PC-3 (cell line): ENCODE measurements at regions not wholly inside any gene's neighbourhood (a gene's known extent, or its start where the extent isn't known, plus 50 kb on each side); places are given as distances from the start of the nearest gene placed in this dataset.
"Not testable (repeated sequence)": the region's sequence is repeated elsewhere in the genome, so short reads cannot be mapped to it uniquely, and the experiment has no call there.

Source experiments
- ATAC-seq: fragments of 200-7000 bp; cut with Tn5 transposase; 2 replicates; pipeline ENCODE4 v1.9.1; 2020; ENCODE audit warnings: mild to moderate bottlenecking, moderate library complexity
- BruUV-seq: library from RNA; stranded (reverse); fragments of 400-500 nt; replicated peaks from 2 replicates; lab custom pipeline; 2021; lab: Mats Ljungman, UMichigan
- CTCF ChIA-PET: fragments of 300-600 bp; sonication (Branson Sonifier 250); formaldehyde crosslinking; loops from one replicate; lab custom pipeline; 2022; ENCODE audit warnings: antibody characterized with exemption; lab: Charles Lee
- POLR2A ChIA-PET: fragments of 300-600 bp; sonication (Branson Sonifier 250); formaldehyde crosslinking; loops from one replicate; lab custom pipeline; 2022; ENCODE audit warnings: antibody characterized with exemption; ENCODE audit not compliant: unreplicated experiment; lab: Charles Lee
- DNase-seq: peaks from one replicate; pipeline ENCODE4 v3.0.0-alpha.2; 2015
- H2AFZ ChIP-seq: fragments of 300-600 bp; sonication (generic); 2 replicates; pipeline ENCODE4 v1.6.0; 2016; ENCODE audit warnings: antibody characterized with exemption, low read length
- H3F3A ChIP-seq: fragments of 300-600 bp; sonication (generic); one replicate; pipeline ENCODE4 v1.6.0; 2017; ENCODE audit warnings: antibody characterized with exemption, low read length, control low read depth, mild to moderate bottlenecking; ENCODE audit not compliant: unreplicated experiment
- H3K27ac ChIP-seq: fragments of 300-600 bp; sonication (generic); 2 replicates; pipeline ENCODE4 v1.5.1; 2016; ENCODE audit warnings: mild to moderate bottlenecking, low read length
- H3K27me3 ChIP-seq: fragments of 300-600 bp; sonication (generic); 2 replicates; pipeline ENCODE4 v1.6.1; 2016; ENCODE audit warnings: low read length, mixed read lengths
- H3K36me3 ChIP-seq: fragments of 300-600 bp; sonication (generic); 2 replicates; pipeline ENCODE4 v1.6.1; 2016; ENCODE audit warnings: low read depth, mixed run types, low read length, mixed read lengths
- H3K4me1 ChIP-seq: fragments of 300-600 bp; sonication (generic); 2 replicates; pipeline ENCODE4 v1.5.1; 2016; ENCODE audit warnings: low read length; ENCODE audit not compliant: insufficient read depth
- H3K4me2 ChIP-seq: fragments of 300-600 bp; sonication (generic); 2 replicates; pipeline ENCODE4 v1.6.0; 2016; ENCODE audit warnings: low read length
- H3K4me3 ChIP-seq: fragments of 300-600 bp; sonication (generic); 2 replicates; pipeline ENCODE4 v1.5.1; 2016; ENCODE audit warnings: mild to moderate bottlenecking, low read length, mixed read lengths
- H3K79me2 ChIP-seq: fragments of 300-600 bp; sonication (generic); 2 replicates; pipeline ENCODE4 v1.6.1; 2017; ENCODE audit warnings: low read length, mixed read lengths
- H3K9ac ChIP-seq: fragments of 300-600 bp; sonication (generic); 2 replicates; pipeline ENCODE4 v1.6.0; 2016; ENCODE audit warnings: mild to moderate bottlenecking, low read length
- H3K9me2 ChIP-seq: fragments of 300-600 bp; sonication (generic); replicated peaks from 2 replicates; pipeline ENCODE4 v1.6.1; 2016; ENCODE audit warnings: mixed run types, low read length, mixed read lengths
- H3K9me3 ChIP-seq: fragments of 300-600 bp; sonication (generic); 2 replicates; pipeline ENCODE4 v1.6.1; 2016; ENCODE audit warnings: low read length, mixed read lengths
- H4K20me1 ChIP-seq: fragments of 300-600 bp; sonication (generic); 2 replicates; pipeline ENCODE4 v1.6.1; 2016; ENCODE audit warnings: low read length, mixed read lengths
- EZH2 ChIP-seq: fragments of 300-600 bp; sonication (generic); IDR thresholded peaks from one replicate; pipeline ENCODE4 v1.6.1; 2017; ENCODE audit warnings: antibody characterized with exemption, mild to moderate bottlenecking, low read length; ENCODE audit not compliant: unreplicated experiment
- EZH2phosphoT487 ChIP-seq: fragments of 300-600 bp; sonication (generic); IDR thresholded peaks from 2 replicates; pipeline ENCODE4 v1.6.1; 2018; ENCODE audit warnings: mild to moderate bottlenecking, antibody characterized with exemption, low read length, borderline replicate concordance
- intact Hi-C: fragments of 100-400 bp; cut with micrococcal nuclease; formaldehyde crosslinking; loops from 2 replicates; pipeline ENCODE4 v1.9.0; 2023
- TF ChIP-seq, protein P1 (sequence below): fragments of 300-600 bp; sonication (generic); conservative IDR thresholded peaks from 2 replicates; pipeline ENCODE4 v1.5.1; 2017; ENCODE audit warnings: antibody characterized with exemption, low read depth, mild to moderate bottlenecking, low read length

DNA sequence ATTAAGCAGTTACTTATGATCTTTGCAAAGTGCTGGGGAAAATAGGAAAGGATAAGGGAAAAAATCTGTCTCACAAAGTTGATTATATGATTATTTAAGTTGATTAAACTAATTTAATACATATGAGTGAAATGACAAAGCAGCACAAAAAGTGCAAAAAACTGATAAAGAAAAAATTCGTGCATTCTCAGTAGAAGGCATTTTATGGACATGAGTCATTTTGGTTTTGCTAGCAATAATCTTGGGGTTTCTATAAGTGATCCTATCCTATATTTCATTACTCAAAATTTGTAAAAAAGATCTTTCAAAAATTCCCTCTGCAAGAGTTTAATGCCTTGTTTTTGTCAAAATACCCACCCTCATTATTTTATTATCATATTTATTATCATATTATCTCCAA lies 224.2 kb upstream of the ANXA10 start:
- ATAC-seq, result no peak
- no peak for TF ChIP-seq EZH2
- TF ChIP-seq, protein P1, sequence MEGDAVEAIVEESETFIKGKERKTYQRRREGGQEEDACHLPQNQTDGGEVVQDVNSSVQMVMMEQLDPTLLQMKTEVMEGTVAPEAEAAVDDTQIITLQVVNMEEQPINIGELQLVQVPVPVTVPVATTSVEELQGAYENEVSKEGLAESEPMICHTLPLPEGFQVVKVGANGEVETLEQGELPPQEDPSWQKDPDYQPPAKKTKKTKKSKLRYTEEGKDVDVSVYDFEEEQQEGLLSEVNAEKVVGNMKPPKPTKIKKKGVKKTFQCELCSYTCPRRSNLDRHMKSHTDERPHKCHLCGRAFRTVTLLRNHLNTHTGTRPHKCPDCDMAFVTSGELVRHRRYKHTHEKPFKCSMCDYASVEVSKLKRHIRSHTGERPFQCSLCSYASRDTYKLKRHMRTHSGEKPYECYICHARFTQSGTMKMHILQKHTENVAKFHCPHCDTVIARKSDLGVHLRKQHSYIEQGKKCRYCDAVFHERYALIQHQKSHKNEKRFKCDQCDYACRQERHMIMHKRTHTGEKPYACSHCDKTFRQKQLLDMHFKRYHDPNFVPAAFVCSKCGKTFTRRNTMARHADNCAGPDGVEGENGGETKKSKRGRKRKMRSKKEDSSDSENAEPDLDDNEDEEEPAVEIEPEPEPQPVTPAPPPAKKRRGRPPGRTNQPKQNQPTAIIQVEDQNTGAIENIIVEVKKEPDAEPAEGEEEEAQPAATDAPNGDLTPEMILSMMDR, result no peak
- no peak for TF ChIP-seq EZH2phosphoT487
- peak; percentile 42 for DNase-seq
- intact Hi-C loops, result no loop called here
- no peaks in the 10 kb centered on the region for H4K20me1 ChIP-seq
- ChIA-PET CTCF (no interaction called here), POLR2A (no interaction called here)
- peak overlapping the region; percentile 22; the same call in 1 of the 2 replicates for H3K4me2 ChIP-seq
- no peaks in the 10 kb centered on the region for H3K4me1 ChIP-seq
- no peak overlapping the region for H3K27ac ChIP-seq
- H3K9ac ChIP-seq, result no peak overlapping the region
- BruUV-seq, result no TSS peak
- H3K79me2 ChIP-seq, result no peaks in the 10 kb centered on the region
- H3K27me3 ChIP-seq, result no peaks in the 10 kb centered on the region
- H2AFZ ChIP-seq, result no peak overlapping the region
- H3K36me3 ChIP-seq, result no peaks in the 10 kb centered on the region
- no peaks in the 10 kb centered on the region for H3K9me3 ChIP-seq
- no peaks in the 10 kb centered on the region for H3F3A ChIP-seq
- H3K9me2 ChIP-seq, result no peaks in the 10 kb centered on the region
- H3K4me3 ChIP-seq, result no peak overlapping the region

DNA sequence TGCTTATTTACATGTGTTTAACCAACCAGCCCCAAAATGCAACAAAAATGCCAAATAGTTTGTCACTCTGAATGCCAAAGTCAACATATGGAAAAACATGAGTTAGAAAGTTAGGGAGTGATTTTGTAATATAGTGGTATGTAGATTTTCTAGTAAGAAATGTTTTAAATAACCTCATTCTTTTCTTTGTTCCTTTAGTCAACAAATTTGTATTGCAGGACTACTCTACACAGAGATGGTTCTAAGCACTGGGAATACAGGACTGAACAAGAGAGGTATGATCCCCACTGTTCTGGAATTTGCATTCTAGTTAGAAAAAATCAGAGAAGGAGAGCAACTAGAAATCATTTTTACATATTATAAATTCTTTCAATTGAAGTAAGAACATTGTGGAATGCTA lies 218.8 kb upstream of the ANXA10 start:
- DNase-seq, result no peak
- ChIA-PET POLR2A (no interaction called here), CTCF (no interaction called here)
- intact Hi-C loops, result no loop called here
- no peaks in the 10 kb centered on the region for H3K4me1 ChIP-seq
- no TSS peak for BruUV-seq
- no peaks in the 10 kb centered on the region for H3K27me3 ChIP-seq
- no peak overlapping the region for H3K9ac ChIP-seq
- H3F3A ChIP-seq, result no peaks in the 10 kb centered on the region
- TF ChIP-seq EZH2phosphoT487 (no peak), EZH2 (no peak)
- TF ChIP-seq, protein P1, result no peak
- no peaks in the 10 kb centered on the region for H3K79me2 ChIP-seq
- H3K4me2 ChIP-seq, result no peak overlapping the region
- no peaks in the 10 kb centered on the region for H3K9me2 ChIP-seq
- no peak overlapping the region for H3K27ac ChIP-seq
- H2AFZ ChIP-seq, result no peak overlapping the region
- no peaks in the 10 kb centered on the region for H3K9me3 ChIP-seq
- ATAC-seq, result no peak
- H3K4me3 ChIP-seq, result no peak overlapping the region
- H3K36me3 ChIP-seq, result no peaks in the 10 kb centered on the region
- no peaks in the 10 kb centered on the region for H4K20me1 ChIP-seq

DNA sequence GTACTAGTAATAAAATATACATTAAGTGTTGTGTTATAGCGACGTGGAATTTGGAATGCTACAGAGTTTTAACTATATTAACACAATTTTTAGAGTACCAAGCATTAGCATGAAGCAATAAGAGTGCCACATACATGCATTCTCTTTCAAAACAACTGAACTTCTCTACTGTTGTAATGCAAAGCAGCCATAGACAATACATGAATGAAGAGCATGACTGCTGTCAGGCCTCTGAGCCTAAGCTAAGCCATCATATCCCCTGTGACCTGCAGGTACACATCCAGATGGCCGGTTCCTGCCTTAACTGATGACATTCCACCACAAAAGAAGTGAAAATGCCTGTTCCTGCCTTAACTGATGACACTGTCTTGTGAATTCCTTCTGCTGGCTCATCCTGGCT lies 216.2 kb upstream of the ANXA10 start:
- H3K27ac ChIP-seq, ATAC-seq, POLR2A ChIA-PET, H3K9ac ChIP-seq, CTCF ChIA-PET, H2AFZ ChIP-seq, DNase-seq, H3K9me2 ChIP-seq, H4K20me1 ChIP-seq, H3K36me3 ChIP-seq, H3K9me3 ChIP-seq, BruUV-seq, H3F3A ChIP-seq, H3K79me2 ChIP-seq, H3K4me2 ChIP-seq, H3K4me3 ChIP-seq, H3K4me1 ChIP-seq, intact Hi-C loops, H3K27me3 ChIP-seq: not testable (repeated sequence)

DNA sequence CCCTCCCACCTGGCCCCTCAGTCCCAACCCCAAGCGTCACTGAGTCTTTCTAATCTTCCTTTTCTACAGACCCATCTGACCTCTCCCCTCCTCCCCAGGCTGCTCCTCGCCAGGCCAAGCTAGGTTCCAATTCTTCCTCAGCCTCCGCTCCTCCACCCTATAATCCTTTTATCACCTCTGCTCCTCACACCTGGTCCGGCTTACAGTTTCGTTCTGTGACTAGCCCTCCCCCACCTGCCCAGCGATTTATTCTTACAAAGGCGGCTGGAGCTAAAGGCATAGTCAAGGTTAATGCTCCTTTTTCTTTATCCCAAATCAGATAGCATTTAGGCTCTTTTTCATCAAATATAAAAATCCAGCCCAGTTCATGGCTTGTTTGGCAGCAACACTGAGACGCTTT lies 214.5 kb upstream of the ANXA10 start:
- POLR2A ChIA-PET, H3K9ac ChIP-seq, H3K27me3 ChIP-seq, DNase-seq, H3K4me3 ChIP-seq, intact Hi-C loops, H3K27ac ChIP-seq, H2AFZ ChIP-seq, H3K9me2 ChIP-seq, BruUV-seq, CTCF ChIA-PET, ATAC-seq, H3K79me2 ChIP-seq, H3K4me2 ChIP-seq, H3K4me1 ChIP-seq, H3K9me3 ChIP-seq, H3F3A ChIP-seq, H4K20me1 ChIP-seq, H3K36me3 ChIP-seq: not testable (repeated sequence)
